ENCODE measurements at regions not wholly inside any gene's neighbourhood (a gene's known extent, or its start where the extent isn't known, plus 50 kb on each side); places are given as distances from the start of the nearest gene placed in this dataset.

DNA sequence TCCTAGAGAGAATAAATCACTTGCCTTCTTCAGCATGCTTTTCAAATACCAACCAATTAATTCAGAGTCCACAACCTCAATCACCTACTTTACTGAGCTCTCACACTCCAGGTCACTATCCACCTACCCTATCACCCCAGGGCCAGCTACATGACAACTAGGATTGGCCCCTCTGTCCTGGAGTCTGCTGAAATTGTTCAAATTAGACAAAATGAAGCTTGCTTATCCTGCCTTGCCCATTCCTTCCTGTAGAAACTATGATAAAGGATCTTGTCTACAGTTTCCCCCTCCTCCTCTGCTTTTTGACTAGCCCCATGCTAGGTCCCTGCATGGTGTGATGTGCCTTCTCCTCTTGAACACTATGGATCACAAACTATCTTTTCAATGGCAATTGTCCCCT is 94.5 kb downstream of the JRKL start:
- Histone ChIP-seq H2BK20ac (ENCODE audit: low read depth, low read length, poor library complexity, severe bottlenecking) (no peak overlapping the region), H3K23ac (ENCODE audit: insufficient read length, low read depth, low read length) (no peak overlapping the region), H3K27me3 (ENCODE audit: insufficient read depth, low read length) (no peaks in the 10 kb centered on the region), H3K9me3 (ENCODE audit: control insufficient read depth, low read depth, low read length) (no peaks in the 10 kb centered on the region), H3K18ac (ENCODE audit: insufficient read length, low read depth, low read length) (no peak overlapping the region), H3K9ac (ENCODE audit: extremely low read depth, insufficient read length, low read length) (no peak overlapping the region), H3K56ac (ENCODE audit: insufficient read length, low read depth, low read length) (no peak overlapping the region), H3K23me2 (ENCODE audit: insufficient read length, low read depth, low read length, poor library complexity, severe bottlenecking) (no peaks in the 10 kb centered on the region), H3K4ac (ENCODE audit: low read depth, low read length) (no peak overlapping the region), H3K4me2 (ENCODE audit: insufficient read depth, insufficient read length, low read length) (no peak overlapping the region), H4K20me1 (ENCODE audit: control insufficient read depth, insufficient read depth, insufficient read length) (no peaks in the 10 kb centered on the region), H4K91ac (ENCODE audit: insufficient read length, low read depth, low read length) (no peak overlapping the region), H2BK15ac (ENCODE audit: low read depth, low read length) (no peak overlapping the region), H4K8ac (replicated peaks; ENCODE audit: insufficient read length, low read depth, low read length) (no peak overlapping the region), H3K79me2 (ENCODE audit: insufficient read depth, low read length) (no peaks in the 10 kb centered on the region), H4K5ac (ENCODE audit: insufficient read length, low read depth, low read length) (no peak overlapping the region), H3K14ac (ENCODE audit: insufficient read depth, low read length) (no peak overlapping the region), H3K27ac (ENCODE audit: insufficient read length, low read depth, low read length) (no peak overlapping the region), H2BK120ac (ENCODE audit: low read depth, low read length, poor library complexity, severe bottlenecking) (no peak overlapping the region), H3K79me1 (ENCODE audit: insufficient read depth, low read depth, low read length, poor library complexity, severe bottlenecking) (no peaks in the 10 kb centered on the region), H2AK5ac (ENCODE audit: insufficient read length, low read length) (no peak overlapping the region), H3T11ph (ENCODE audit: low read length) (no peak overlapping the region), H2BK5ac (ENCODE audit: insufficient read length, low read length) (no peak overlapping the region), H3K4me1 (ENCODE audit: insufficient read depth, low read length) (no peaks in the 10 kb centered on the region), H2BK12ac (ENCODE audit: insufficient read length, low read depth, low read length) (no peak overlapping the region), H2AFZ (ENCODE audit: low read length) (no peak overlapping the region)
- Mint-ChIP-seq H3K4me3 (no peak overlapping the region), H3K27me3 (ENCODE audit: low read depth) (0 out of 2 replicates have a peak, but pooled peaks cover 1% of the 10 kb centered on the region), H3K9me3 (no peaks in the 10 kb centered on the region; a peak in 3 of 5 replicates), H3K4me1 (peaks cover 0 to 5% of the 10 kb centered on the region in 2 experiments; a peak in 1 of 4 replicates), H3K27ac (no peak overlapping the region), H3K36me3 (ENCODE audit: insufficient read depth in 1 of 3, low read depth in 3 of 3) (peaks cover 0 to 3% (median 0%) of the 10 kb centered on the region in 3 experiments; a peak in 2 of 7 replicates)
- TF ChIP-seq, protein P1, sequence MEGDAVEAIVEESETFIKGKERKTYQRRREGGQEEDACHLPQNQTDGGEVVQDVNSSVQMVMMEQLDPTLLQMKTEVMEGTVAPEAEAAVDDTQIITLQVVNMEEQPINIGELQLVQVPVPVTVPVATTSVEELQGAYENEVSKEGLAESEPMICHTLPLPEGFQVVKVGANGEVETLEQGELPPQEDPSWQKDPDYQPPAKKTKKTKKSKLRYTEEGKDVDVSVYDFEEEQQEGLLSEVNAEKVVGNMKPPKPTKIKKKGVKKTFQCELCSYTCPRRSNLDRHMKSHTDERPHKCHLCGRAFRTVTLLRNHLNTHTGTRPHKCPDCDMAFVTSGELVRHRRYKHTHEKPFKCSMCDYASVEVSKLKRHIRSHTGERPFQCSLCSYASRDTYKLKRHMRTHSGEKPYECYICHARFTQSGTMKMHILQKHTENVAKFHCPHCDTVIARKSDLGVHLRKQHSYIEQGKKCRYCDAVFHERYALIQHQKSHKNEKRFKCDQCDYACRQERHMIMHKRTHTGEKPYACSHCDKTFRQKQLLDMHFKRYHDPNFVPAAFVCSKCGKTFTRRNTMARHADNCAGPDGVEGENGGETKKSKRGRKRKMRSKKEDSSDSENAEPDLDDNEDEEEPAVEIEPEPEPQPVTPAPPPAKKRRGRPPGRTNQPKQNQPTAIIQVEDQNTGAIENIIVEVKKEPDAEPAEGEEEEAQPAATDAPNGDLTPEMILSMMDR (conservative IDR thresholded peaks at IDR 0.05), result no peak
- DNase-seq, result no peak
